ENCODE measurements at regions not wholly inside any gene's neighbourhood (a gene's known extent, or its start where the extent isn't known, plus 50 kb on each side); places are given as distances from the start of the nearest gene placed in this dataset.
"Not testable (repeated sequence)": the region's sequence is repeated elsewhere in the genome, so short reads cannot be mapped to it uniquely, and the experiment has no call there.

- no peak for DNase-seq (ENCODE audit: low read depth)
Measured at GRCh38 chr1:58072450-58072849, 474.1 kb downstream of the OMA1 start.

- DNase-seq (ENCODE audit: low read depth): no peak
Measured at GRCh38 chr1:58067082-58067481, 479.4 kb downstream of the OMA1 start.

GRCh38 chr1:58065520-58065919 lies 481.0 kb downstream of the OMA1 start:
- no peak for DNase-seq (ENCODE audit: low read depth)

- DNase-seq (ENCODE audit: low read depth): no peak
Measured at GRCh38 chr1:58064166-58064565, 482.4 kb downstream of the OMA1 start.

GRCh38 chr1:58063095-58063494 lies 483.4 kb downstream of the OMA1 start:
- DNase-seq (ENCODE audit: low read depth): no peak

GRCh38 chr1:58062635-58063034 lies 483.9 kb downstream of the OMA1 start:
- no peak for DNase-seq (ENCODE audit: low read depth)

- no peak for DNase-seq (ENCODE audit: low read depth)
Measured at GRCh38 chr1:58060559-58061170, 485.9 kb downstream of the OMA1 start.

- no peak for DNase-seq (ENCODE audit: low read depth)
Measured at GRCh38 chr1:58059789-58060188, 486.7 kb downstream of the OMA1 start.

- DNase-seq (ENCODE audit: low read depth): no peak
Measured at GRCh38 chr1:58058323-58058722, 488.2 kb downstream of the OMA1 start.

GRCh38 chr1:58057826-58058225 lies 488.7 kb downstream of the OMA1 start:
- no peak for DNase-seq (ENCODE audit: low read depth)

- not testable (repeated sequence) for DNase-seq (ENCODE audit: low read depth)
Measured at GRCh38 chr1:58051187-58051586, 495.3 kb downstream of the OMA1 start.

GRCh38 chr1:58047265-58047858 lies 499.2 kb downstream of the OMA1 start:
- DNase-seq (ENCODE audit: low read depth): no peak

GRCh38 chr1:58045094-58045705 lies 501.3 kb downstream of the OMA1 start:
- no peak for DNase-seq (ENCODE audit: low read depth)

- DNase-seq (ENCODE audit: low read depth): no peak
Measured at GRCh38 chr1:58041621-58042020, 504.9 kb downstream of the OMA1 start.

- no peak for DNase-seq (ENCODE audit: low read depth)
Measured at GRCh38 chr1:58038574-58038973, 508.0 kb downstream of the OMA1 start.

GRCh38 chr1:58035523-58035922 lies 511.0 kb downstream of the OMA1 start:
- DNase-seq (ENCODE audit: low read depth): no peak

GRCh38 chr1:58033311-58033710 lies 513.2 kb downstream of the OMA1 start:
- no peak for DNase-seq (ENCODE audit: low read depth)

- no peak for DNase-seq (ENCODE audit: low read depth)
Measured at GRCh38 chr1:58032611-58033073, 513.9 kb downstream of the OMA1 start.

GRCh38 chr1:58031416-58031815 lies 515.1 kb downstream of the OMA1 start:
- no peak for DNase-seq (ENCODE audit: low read depth)

- DNase-seq (ENCODE audit: low read depth): no peak
Measured at GRCh38 chr1:58030456-58030855, 516.1 kb downstream of the OMA1 start.

GRCh38 chr1:58017641-58018040 lies 528.9 kb downstream of the OMA1 start:
- DNase-seq (ENCODE audit: low read depth): no peak

- no peak for DNase-seq (ENCODE audit: low read depth)
Measured at GRCh38 chr1:58013237-58013636, 533.3 kb downstream of the OMA1 start.

- no peak for DNase-seq (ENCODE audit: low read depth)
Measured at GRCh38 chr1:58011978-58012377, 534.5 kb downstream of the OMA1 start.

All from myocyte (in vitro differentiated cells).